Hepatocyte (in vitro differentiated cells): ENCODE measurements at regions not wholly inside any gene's neighbourhood (a gene's known extent, or its start where the extent isn't known, plus 50 kb on each side); places are given as distances from the start of the nearest gene placed in this dataset.

Experiments
- DNase-seq: peaks from one replicate; pipeline ENCODE4 v3.0.0-alpha.2; 2016; ENCODE audit warnings: low spot score
- H2AFZ ChIP-seq: fragments of 200-600 bp; sonication (generic); 2 replicates; pipeline ENCODE4 v1.6.0; 2016; ENCODE audit warnings: antibody characterized with exemption, mild to moderate bottlenecking
- H3K27ac ChIP-seq: fragments of 200-600 bp; sonication (generic); 2 replicates; pipeline ENCODE4 v1.5.1; 2016; ENCODE audit warnings: mild to moderate bottlenecking
- H3K27me3 ChIP-seq: fragments of 200-600 bp; sonication (generic); 2 replicates; pipeline ENCODE4 v1.6.1; 2016
- H3K36me3 ChIP-seq: fragments of 200-600 bp; sonication (generic); replicated peaks from 2 replicates; pipeline ENCODE4 v1.5.1; 2016; ENCODE audit warnings: low read depth; ENCODE audit not compliant: insufficient read depth
- H3K4me1 ChIP-seq: fragments of 200-600 bp; sonication (generic); 2 replicates; pipeline ENCODE4 v1.5.1; 2016; ENCODE audit warnings: mild to moderate bottlenecking, moderate library complexity; ENCODE audit not compliant: insufficient read depth
- H3K4me2 ChIP-seq: fragments of 200-600 bp; sonication (generic); 2 replicates; pipeline ENCODE4 v1.6.0; 2016
- H3K4me3 ChIP-seq: fragments of 200-600 bp; sonication (generic); 2 replicates; pipeline ENCODE4 v1.5.1; 2016; ENCODE audit warnings: mild to moderate bottlenecking
- H3K79me2 ChIP-seq: fragments of 200-600 bp; sonication (generic); 2 replicates; pipeline ENCODE4 v1.6.0; 2017; ENCODE audit warnings: mild to moderate bottlenecking
- H3K9me2 ChIP-seq: fragments of 200-600 bp; sonication (generic); replicated peaks from 2 replicates; pipeline ENCODE4 v1.6.0; 2017; ENCODE audit warnings: mild to moderate bottlenecking; ENCODE audit not compliant: insufficient read depth
- H3K9me3 ChIP-seq: fragments of 200-600 bp; sonication (generic); 2 replicates; pipeline ENCODE4 v1.5.1; 2016; ENCODE audit warnings: low read depth, mild to moderate bottlenecking
- H4K20me1 ChIP-seq: fragments of 200-600 bp; sonication (generic); 2 replicates; pipeline ENCODE4 v1.6.0; 2016; ENCODE audit warnings: mild to moderate bottlenecking; ENCODE audit not compliant: insufficient read depth, poor library complexity, severe bottlenecking
- EZH2 ChIP-seq: fragments of 200-600 bp; sonication (generic); IDR thresholded peaks from 2 replicates; pipeline ENCODE4 v1.6.1; 2016; ENCODE audit warnings: antibody characterized with exemption, mild to moderate bottlenecking, borderline replicate concordance
- EZH2phosphoT487 ChIP-seq: fragments of 200-600 bp; sonication (generic); IDR thresholded peaks from one replicate; pipeline ENCODE4 v1.6.1; 2018; ENCODE audit warnings: antibody characterized with exemption, mild to moderate bottlenecking, low read depth, moderate library complexity; ENCODE audit not compliant: unreplicated experiment, severe bottlenecking
- WGBS: methylation state at CpG from one replicate; pipeline ENCODE4 v1.1.6; 2016; ENCODE audit warnings: low lambda C conversion rate; ENCODE audit errors: missing lambda C conversion rate; 5-methylcytosine and 5-hydroxymethylcytosine counted together
- TF ChIP-seq, protein P1 (sequence below): fragments of 200-600 bp; sonication (generic); IDR thresholded peaks from 2 replicates; pipeline ENCODE4 v1.5.1; 2016; ENCODE audit warnings: antibody characterized with exemption, mild to moderate bottlenecking; ENCODE audit not compliant: poor library complexity

GRCh38 chr4:11831739-11832138, 403.0 kb upstream of the HS3ST1 start:
- WGBS, result 81% methylated on average over 5 of the region's 5 CpGs
- H3K9me2 ChIP-seq, result no peaks in the 10 kb centered on the region
- no peaks in the 10 kb centered on the region for H3K9me3 ChIP-seq
- H2AFZ ChIP-seq, result no peak overlapping the region
- no peaks in the 10 kb centered on the region for H3K79me2 ChIP-seq
- H4K20me1 ChIP-seq, result no peaks in the 10 kb centered on the region
- H3K27me3 ChIP-seq, result peaks cover 3% of the 10 kb centered on the region
- no peak for DNase-seq
- TF ChIP-seq EZH2, result no peak
- TF ChIP-seq, protein P1, sequence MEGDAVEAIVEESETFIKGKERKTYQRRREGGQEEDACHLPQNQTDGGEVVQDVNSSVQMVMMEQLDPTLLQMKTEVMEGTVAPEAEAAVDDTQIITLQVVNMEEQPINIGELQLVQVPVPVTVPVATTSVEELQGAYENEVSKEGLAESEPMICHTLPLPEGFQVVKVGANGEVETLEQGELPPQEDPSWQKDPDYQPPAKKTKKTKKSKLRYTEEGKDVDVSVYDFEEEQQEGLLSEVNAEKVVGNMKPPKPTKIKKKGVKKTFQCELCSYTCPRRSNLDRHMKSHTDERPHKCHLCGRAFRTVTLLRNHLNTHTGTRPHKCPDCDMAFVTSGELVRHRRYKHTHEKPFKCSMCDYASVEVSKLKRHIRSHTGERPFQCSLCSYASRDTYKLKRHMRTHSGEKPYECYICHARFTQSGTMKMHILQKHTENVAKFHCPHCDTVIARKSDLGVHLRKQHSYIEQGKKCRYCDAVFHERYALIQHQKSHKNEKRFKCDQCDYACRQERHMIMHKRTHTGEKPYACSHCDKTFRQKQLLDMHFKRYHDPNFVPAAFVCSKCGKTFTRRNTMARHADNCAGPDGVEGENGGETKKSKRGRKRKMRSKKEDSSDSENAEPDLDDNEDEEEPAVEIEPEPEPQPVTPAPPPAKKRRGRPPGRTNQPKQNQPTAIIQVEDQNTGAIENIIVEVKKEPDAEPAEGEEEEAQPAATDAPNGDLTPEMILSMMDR, result no peak
- TF ChIP-seq EZH2phosphoT487, result no peak
- H3K27ac ChIP-seq, result no peak overlapping the region
- H3K36me3 ChIP-seq, result no peaks in the 10 kb centered on the region
- no peak overlapping the region for H3K4me3 ChIP-seq
- H3K4me2 ChIP-seq, result no peak overlapping the region
- no peaks in the 10 kb centered on the region for H3K4me1 ChIP-seq

DNA sequence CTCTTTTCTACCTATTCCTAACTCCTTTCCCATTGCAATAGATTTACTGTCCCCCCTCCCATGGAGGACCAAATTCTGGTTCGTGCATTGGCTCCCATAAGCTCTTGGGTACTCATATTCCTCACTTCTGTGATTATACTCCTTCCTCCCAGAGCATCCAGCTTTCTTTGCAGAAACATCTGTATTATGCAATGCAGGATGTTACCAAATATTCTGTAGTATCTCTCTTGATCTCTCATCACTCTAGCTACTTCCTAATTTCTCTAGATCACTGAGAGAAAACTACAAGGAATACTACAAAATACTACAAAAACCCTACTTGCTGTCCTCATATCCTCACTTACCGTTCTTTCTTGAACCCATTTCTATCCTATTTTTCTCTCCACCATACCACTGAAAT, 395.9 kb upstream of the HS3ST1 start:
- whole genome bisulfite sequencing, result 88% methylated on average over 2 of the region's 2 CpGs

DNA sequence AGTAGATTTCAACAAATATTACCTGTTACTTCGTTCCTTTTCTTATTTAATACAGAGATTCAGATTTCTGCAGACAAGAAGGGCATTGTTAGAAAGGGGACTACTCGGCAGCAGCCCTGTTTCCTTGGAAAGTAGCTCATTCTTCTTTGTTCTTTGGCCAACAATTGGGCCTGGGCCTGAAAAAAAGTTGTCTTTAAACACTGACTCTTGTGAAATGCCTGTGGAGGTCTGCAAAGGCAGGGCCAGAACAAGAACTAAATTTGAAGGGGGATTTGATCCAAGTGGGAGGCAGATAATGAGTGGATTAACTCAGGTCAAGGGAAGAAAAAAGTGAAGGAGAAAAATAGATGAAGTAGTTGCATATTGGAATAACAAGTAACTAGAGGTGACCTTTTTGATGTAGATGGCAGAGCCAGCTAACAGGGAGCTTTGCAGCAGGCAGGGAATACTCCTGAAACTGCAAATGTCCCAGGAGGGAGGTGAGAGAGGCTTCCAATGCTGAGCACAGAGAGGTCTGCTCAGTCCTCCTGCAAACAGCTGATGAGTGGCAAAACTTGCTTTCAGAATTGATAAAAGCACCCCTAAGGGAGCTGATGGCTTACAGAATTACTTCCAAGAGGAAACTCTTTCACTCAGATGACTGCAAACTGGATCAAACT, 393.2 kb upstream of the HS3ST1 start:
- no peak for DNase-seq
- no peaks in the 10 kb centered on the region for H3K79me2 ChIP-seq
- H3K27ac ChIP-seq, result no peak overlapping the region
- no peaks in the 10 kb centered on the region for H3K36me3 ChIP-seq
- no peaks in the 10 kb centered on the region for H4K20me1 ChIP-seq
- H3K4me2 ChIP-seq, result no peak overlapping the region
- TF ChIP-seq EZH2phosphoT487, result no peak
- TF ChIP-seq EZH2, result no peak
- TF ChIP-seq, protein P1, result no peak
- H3K9me2 ChIP-seq, result no peaks in the 10 kb centered on the region
- no peak overlapping the region for H3K4me3 ChIP-seq
- H2AFZ ChIP-seq, result no peak overlapping the region
- 52% methylated on average over 2 of the region's 2 CpGs for WGBS
- H3K27me3 ChIP-seq, result no peaks in the 10 kb centered on the region
- no peaks in the 10 kb centered on the region for H3K9me3 ChIP-seq
- H3K4me1 ChIP-seq, result no peaks in the 10 kb centered on the region

More for the DNA sequence above, 395.9 kb upstream of the HS3ST1 start:
- Histone ChIP-seq H2AFZ (no peak overlapping the region), H3K9me3 (no peaks in the 10 kb centered on the region), H3K9me2 (no peaks in the 10 kb centered on the region), H3K4me1 (no peaks in the 10 kb centered on the region), H3K27me3 (no peaks in the 10 kb centered on the region), H4K20me1 (no peaks in the 10 kb centered on the region), H3K27ac (no peak overlapping the region), H3K4me3 (no peak overlapping the region), H3K79me2 (no peaks in the 10 kb centered on the region), H3K36me3 (no peaks in the 10 kb centered on the region), H3K4me2 (no peak overlapping the region)
- TF ChIP-seq EZH2 (no peak), EZH2phosphoT487 (no peak)
- TF ChIP-seq, protein P1, result no peak
- no peak for DNase-seq
